ENCODE measurements at regions not wholly inside any gene's neighbourhood (a gene's known extent, or its start where the extent isn't known, plus 50 kb on each side); places are given as distances from the start of the nearest gene placed in this dataset.

DNA sequence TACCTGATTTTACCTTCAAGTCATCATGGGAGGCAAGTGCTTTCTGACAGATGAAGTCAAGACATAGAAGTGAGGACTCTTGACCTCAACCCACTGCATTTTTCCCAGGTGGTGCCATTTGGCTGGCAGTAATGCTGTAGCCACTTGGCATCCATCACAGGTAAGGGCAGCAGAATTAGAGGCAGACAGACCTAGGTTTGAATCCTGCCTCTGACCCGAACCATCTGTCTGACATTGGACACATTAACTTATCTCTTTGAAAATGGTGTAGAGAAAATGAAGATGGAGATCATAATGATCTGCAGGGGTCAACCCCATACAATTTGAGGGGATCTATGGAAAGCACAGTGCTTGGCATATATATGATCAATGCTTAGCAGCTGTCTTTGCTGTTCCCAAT, 505.5 kb downstream of the NPIPA7 start:
- intact Hi-C loops (cut with micrococcal nuclease): no loop called here
- H3K4me3 Mint-ChIP-seq (ENCODE audit: unreplicated experiment): no peak overlapping the region
- POLR2A ChIA-PET: no interaction called here

DNA sequence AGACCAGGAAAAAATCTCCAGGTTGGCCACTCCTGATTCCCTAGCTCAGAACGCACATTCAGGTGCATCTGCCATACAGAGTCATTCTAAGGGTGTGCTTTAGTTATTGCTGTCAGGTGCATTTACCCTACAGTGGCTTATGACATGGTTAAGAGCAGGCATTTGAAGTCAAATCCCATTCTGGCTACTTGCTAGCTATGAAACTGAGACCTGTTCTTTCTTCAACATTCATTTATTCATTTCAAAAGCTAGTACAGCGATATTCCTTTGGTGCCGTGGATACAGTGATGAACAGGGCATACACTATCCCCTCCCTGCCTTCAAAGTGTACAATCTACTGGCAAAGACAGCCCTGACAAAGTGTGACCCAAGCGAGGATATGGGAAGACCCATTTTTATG, 508.3 kb downstream of the NPIPA7 start:
- CTCF ChIA-PET: interaction anchor here (0.6 kb wide), 1 partner anchor 25 kb away, joined by 5 read pairs; no protein-coding TSS in a partner anchor

More for the DNA sequence above, 505.5 kb downstream of the NPIPA7 start:
- Mint-ChIP-seq H3K27me3 (ENCODE audit: insufficient read depth, unreplicated experiment) (no peaks in the 10 kb centered on the region), H3K36me3 (ENCODE audit: insufficient read depth, unreplicated experiment) (peaks cover 6% of the 10 kb centered on the region), H3K27ac (ENCODE audit: low read depth, unreplicated experiment) (no peak overlapping the region), H3K4me1 (ENCODE audit: insufficient read depth, unreplicated experiment) (no peaks in the 10 kb centered on the region), H3K9me3 (ENCODE audit: unreplicated experiment) (peaks cover 11% of the 10 kb centered on the region)
- BruUV-seq (replicated peaks): no TSS peak
- no peak for DNase-seq (ENCODE audit: unreplicated experiment)
- CTCF ChIA-PET: no interaction called here
- no peak for TF ChIP-seq CTCF (IDR thresholded peaks at IDR 0.05; ENCODE audit: unreplicated experiment)

DNA sequence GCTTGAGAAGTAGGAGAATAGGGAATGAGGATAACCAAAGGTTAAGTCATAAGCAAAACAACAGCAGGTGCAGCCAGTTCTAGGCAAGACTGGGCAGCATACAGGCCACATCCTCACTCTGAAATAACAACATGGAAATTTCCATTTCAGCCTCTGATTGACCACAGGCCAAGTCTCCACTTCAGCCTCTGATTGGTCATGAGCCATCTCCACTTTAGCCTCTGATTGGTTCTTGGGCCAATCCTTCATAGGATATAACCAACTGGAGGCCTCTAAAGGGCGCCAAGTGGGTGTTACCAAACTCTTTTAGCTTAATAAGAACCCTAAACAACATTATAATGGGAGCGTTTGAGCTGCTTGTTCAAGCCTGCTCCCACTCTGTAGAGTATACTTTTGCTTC, 512.0 kb downstream of the NPIPA7 start:
- Mint-ChIP-seq H3K4me1 (ENCODE audit: insufficient read depth, unreplicated experiment) (no peaks in the 10 kb centered on the region), H3K27ac (ENCODE audit: low read depth, unreplicated experiment) (no peak overlapping the region), H3K9me3 (ENCODE audit: unreplicated experiment) (peaks cover 43% of the 10 kb centered on the region), H3K27me3 (ENCODE audit: insufficient read depth, unreplicated experiment) (no peaks in the 10 kb centered on the region), H3K36me3 (ENCODE audit: insufficient read depth, unreplicated experiment) (no peaks in the 10 kb centered on the region), H3K4me3 (ENCODE audit: unreplicated experiment) (no peak overlapping the region)
- no TSS peak for BruUV-seq (replicated peaks)
- no peak for TF ChIP-seq CTCF (IDR thresholded peaks at IDR 0.05; ENCODE audit: unreplicated experiment)
- POLR2A ChIA-PET: no interaction called here
- DNase-seq (ENCODE audit: unreplicated experiment): no peak
- CTCF ChIA-PET: no interaction called here
- intact Hi-C loops (cut with micrococcal nuclease): no loop called here

More for the DNA sequence above, 508.3 kb downstream of the NPIPA7 start:
- Mint-ChIP-seq H3K36me3 (ENCODE audit: insufficient read depth, unreplicated experiment) (peaks cover 6% of the 10 kb centered on the region), H3K27ac (ENCODE audit: low read depth, unreplicated experiment) (no peak overlapping the region), H3K4me1 (ENCODE audit: insufficient read depth, unreplicated experiment) (no peaks in the 10 kb centered on the region), H3K27me3 (ENCODE audit: insufficient read depth, unreplicated experiment) (no peaks in the 10 kb centered on the region), H3K9me3 (ENCODE audit: unreplicated experiment) (peaks cover 24% of the 10 kb centered on the region), H3K4me3 (ENCODE audit: unreplicated experiment) (no peak overlapping the region)
- intact Hi-C loops (cut with micrococcal nuclease): no loop called here
- POLR2A ChIA-PET: no interaction called here
- TF ChIP-seq CTCF (IDR thresholded peaks at IDR 0.05; ENCODE audit: unreplicated experiment): no peak
- no peak for DNase-seq (ENCODE audit: unreplicated experiment)
- no TSS peak for BruUV-seq (replicated peaks)

GRCh38 chr16:16904601-16905000, 525.7 kb downstream of the NPIPA7 start:
- DNase-seq (ENCODE audit: unreplicated experiment): no peak
- Mint-ChIP-seq H3K4me1 (ENCODE audit: insufficient read depth, unreplicated experiment) (no peaks in the 10 kb centered on the region), H3K27me3 (ENCODE audit: insufficient read depth, unreplicated experiment) (no peaks in the 10 kb centered on the region), H3K27ac (ENCODE audit: low read depth, unreplicated experiment) (no peak overlapping the region), H3K4me3 (ENCODE audit: unreplicated experiment) (no peak overlapping the region), H3K9me3 (ENCODE audit: unreplicated experiment) (peaks cover 50% of the 10 kb centered on the region), H3K36me3 (ENCODE audit: insufficient read depth, unreplicated experiment) (no peaks in the 10 kb centered on the region)
- ChIA-PET CTCF (no interaction called here), POLR2A (no interaction called here)
- intact Hi-C loops (cut with micrococcal nuclease): no loop called here
- no peak for TF ChIP-seq CTCF (IDR thresholded peaks at IDR 0.05; ENCODE audit: unreplicated experiment)
- BruUV-seq (replicated peaks): no TSS peak

All from MCF 10A (cell line).